Right atrium auricular region (tissue), 2 donors: ENCODE measurements at regions not wholly inside any gene's neighbourhood (a gene's known extent, or its start where the extent isn't known, plus 50 kb on each side); places are given as distances from the start of the nearest gene placed in this dataset.

Source experiments
- DNase-seq: peaks from one replicate; pipeline ENCODE4 v3.0.0-alpha.2; 2019; ENCODE audit warnings: low spot score
- H3K27ac ChIP-seq, 2 donors: fragments of 200-600 bp; sonication (generic); 1 replicate in 1 of 2; 2 replicates in 1 of 2; pipeline ENCODE4 v1.5.1; 2016 to 2019
- H3K27me3 ChIP-seq, 2 donors: fragments of 200-600 bp; sonication (generic); one replicate each; pipeline versions ENCODE4 v1.5.1 to v1.6.0; 2017 to 2019
- H3K36me3 ChIP-seq: fragments of 200-600 bp; sonication (generic); one replicate; pipeline ENCODE4 v1.5.1; 2016
- H3K4me1 ChIP-seq, 2 donors: fragments of 200-600 bp; sonication (generic); one replicate each; pipeline versions ENCODE4 v1.5.1 to v1.6.0; 2017 to 2019
- H3K4me3 ChIP-seq, 2 donors: fragments of 200-600 bp; sonication (generic); 1 replicate in 1 of 2; 2 replicates in 1 of 2; pipeline ENCODE4 v1.5.1; 2017 to 2019; ENCODE audit warnings: mild to moderate bottlenecking in 1 of 2, moderate library complexity in 1 of 2
- H3K9me3 ChIP-seq, 2 donors: fragments of 200-600 bp; sonication (generic); one replicate each; pipeline ENCODE4 v1.5.1; 2019
- CTCF ChIP-seq, 2 donors: fragments of 200-600 bp; sonication (generic); IDR thresholded peaks; one replicate each; pipeline ENCODE4 v1.5.1; 2019; ENCODE audit warnings: antibody characterized with exemption in 2 of 2

GRCh38 chr18:8458546-8459215, 150.6 kb upstream of the RAB12 start:
- no peaks in the 10 kb centered on the region for H3K4me1 ChIP-seq
- H3K27me3 ChIP-seq, result no peaks in the 10 kb centered on the region
- no peak for DNase-seq
- no peak overlapping the region for H3K27ac ChIP-seq
- no peaks in the 10 kb centered on the region for H3K9me3 ChIP-seq
- TF ChIP-seq CTCF (IDR thresholded peaks at IDR 0.05), result no peak
- no peak overlapping the region for H3K4me3 ChIP-seq
- no peaks in the 10 kb centered on the region for H3K36me3 ChIP-seq

GRCh38 chr18:8460748-8461147, 148.5 kb upstream of the RAB12 start:
- no peaks in the 10 kb centered on the region for H3K36me3 ChIP-seq
- no peak for TF ChIP-seq CTCF (IDR thresholded peaks at IDR 0.05)
- H3K9me3 ChIP-seq, result no peaks in the 10 kb centered on the region
- H3K4me1 ChIP-seq, result no peaks in the 10 kb centered on the region
- H3K27me3 ChIP-seq, result no peaks in the 10 kb centered on the region
- H3K27ac ChIP-seq, result no peak overlapping the region
- no peak for DNase-seq
- no peak overlapping the region for H3K4me3 ChIP-seq

- Histone ChIP-seq H3K4me3 (no peak overlapping the region), H3K36me3 (no peaks in the 10 kb centered on the region), H3K9me3 (no peaks in the 10 kb centered on the region), H3K4me1 (no peaks in the 10 kb centered on the region), H3K27me3 (no peaks in the 10 kb centered on the region), H3K27ac (no peak overlapping the region)
- no peak for DNase-seq
- no peak for TF ChIP-seq CTCF (IDR thresholded peaks at IDR 0.05)
Measured at GRCh38 chr18:8461544-8461943, 147.7 kb upstream of the RAB12 start.

GRCh38 chr18:8462651-8463185, 146.5 kb upstream of the RAB12 start:
- no peaks in the 10 kb centered on the region for H3K9me3 ChIP-seq
- H3K36me3 ChIP-seq, result no peaks in the 10 kb centered on the region
- H3K27ac ChIP-seq, result no peak overlapping the region
- DNase-seq, result no peak
- no peaks in the 10 kb centered on the region for H3K27me3 ChIP-seq
- H3K4me1 ChIP-seq, result no peaks in the 10 kb centered on the region
- H3K4me3 ChIP-seq, result no peak overlapping the region
- TF ChIP-seq CTCF (IDR thresholded peaks at IDR 0.05), result no peak

GRCh38 chr18:8463791-8464190, 145.4 kb upstream of the RAB12 start:
- Histone ChIP-seq H3K4me1 (peaks cover 0 to 4% of the 10 kb centered on the region in 2 donors), H3K27me3 (no peaks in the 10 kb centered on the region), H3K27ac (no peak overlapping the region), H3K4me3 (no peak overlapping the region), H3K36me3 (no peaks in the 10 kb centered on the region), H3K9me3 (no peaks in the 10 kb centered on the region)
- DNase-seq, result no peak
- no peak for TF ChIP-seq CTCF (IDR thresholded peaks at IDR 0.05)

GRCh38 chr18:8468191-8468590, 141.0 kb upstream of the RAB12 start:
- Histone ChIP-seq H3K27ac (no peak overlapping the region), H3K27me3 (no peaks in the 10 kb centered on the region), H3K4me1 (peaks cover 0 to 16% of the 10 kb centered on the region in 2 donors), H3K36me3 (no peaks in the 10 kb centered on the region), H3K4me3 (no peak overlapping the region), H3K9me3 (no peaks in the 10 kb centered on the region)
- TF ChIP-seq CTCF (IDR thresholded peaks at IDR 0.05), result no peak
- DNase-seq, result peak; percentile 23
